ENCODE measurements at regions not wholly inside any gene's neighbourhood (a gene's known extent, or its start where the extent isn't known, plus 50 kb on each side); places are given as distances from the start of the nearest gene placed in this dataset.

- in situ Hi-C loops (cut with HindIII; ENCODE audit: low pct_unique_long_range_greater_than_20kb, low sequenced_read_pairs) = no loop called here
- CTCF ChIA-PET = no interaction called here
- no peaks in the 10 kb centered on the region for H3K36me3 ChIP-seq (ENCODE audit: control insufficient read depth, insufficient read depth, low read length)
- intact Hi-C loops (cut with micrococcal nuclease; ENCODE audit: unreplicated experiment) = no loop called here
- H3K4me1 ChIP-seq (ENCODE audit: control insufficient read depth, insufficient read depth, low read length) = no peaks in the 10 kb centered on the region
- no peak for DNase-seq (ENCODE audit: low read depth, low spot score)
- no peak overlapping the region for H3K27ac ChIP-seq (ENCODE audit: low read length)
- BruUV-seq (replicated peaks) = no TSS peak
- no peaks in the 10 kb centered on the region for H3K9me3 ChIP-seq (ENCODE audit: control insufficient read depth, insufficient read depth, low read depth, low read length)
- H3K27me3 ChIP-seq (ENCODE audit: control insufficient read depth, insufficient read depth, low read length) = no peaks in the 10 kb centered on the region
- no peak for ATAC-seq
- no peak overlapping the region for H3K4me3 ChIP-seq (ENCODE audit: low read depth in 2 of 2, low read length in 2 of 2)
- POLR2A ChIA-PET = no interaction called here
- TF ChIP-seq SIN3A (IDR thresholded peaks at IDR 0.05; ENCODE audit: borderline replicate concordance, insufficient read depth, low read depth, low read length) = no peak
- no peak for TF ChIP-seq POLR2AphosphoS5 (IDR thresholded peaks at IDR 0.05; ENCODE audit: low read depth, low read length)
- no peak for TF ChIP-seq TCF7L2 (IDR thresholded peaks at IDR 0.05; ENCODE audit: low read depth, low read length)
- no peak for TF ChIP-seq REST (IDR thresholded peaks at IDR 0.05; ENCODE audit: insufficient read depth in 1 of 2, low read depth in 2 of 2, low read length in 1 of 2)
- TF ChIP-seq CTCF (IDR thresholded peaks at IDR 0.05) = no peak
These were observed 285.8 kb upstream of the PCSK5 start for GRCh38 chr9:75604661-75605060.

- no peaks in the 10 kb centered on the region for H3K27me3 ChIP-seq (ENCODE audit: control insufficient read depth, insufficient read depth, low read length)
- no peak for ATAC-seq
- in situ Hi-C loops (cut with HindIII; ENCODE audit: low pct_unique_long_range_greater_than_20kb, low sequenced_read_pairs) (no loop called here), intact Hi-C loops (cut with micrococcal nuclease; ENCODE audit: unreplicated experiment) (no loop called here)
- no peak for DNase-seq (ENCODE audit: low read depth, low spot score)
- no TSS peak for BruUV-seq (replicated peaks)
- ChIA-PET POLR2A (no interaction called here), CTCF (no interaction called here)
- no peaks in the 10 kb centered on the region for H3K9me3 ChIP-seq (ENCODE audit: control insufficient read depth, insufficient read depth, low read depth, low read length)
- H3K4me3 ChIP-seq (ENCODE audit: low read depth in 2 of 2, low read length in 2 of 2) = no peak overlapping the region
- H3K36me3 ChIP-seq (ENCODE audit: control insufficient read depth, insufficient read depth, low read length) = no peaks in the 10 kb centered on the region
- TF ChIP-seq POLR2AphosphoS5 (IDR thresholded peaks at IDR 0.05; ENCODE audit: low read depth, low read length) = no peak
- TF ChIP-seq TCF7L2 (IDR thresholded peaks at IDR 0.05; ENCODE audit: low read depth, low read length) = no peak
- TF ChIP-seq REST (IDR thresholded peaks at IDR 0.05; ENCODE audit: insufficient read depth in 1 of 2, low read depth in 2 of 2, low read length in 1 of 2) = no peak
- TF ChIP-seq CTCF (IDR thresholded peaks at IDR 0.05) = no peak
- no peak for TF ChIP-seq SIN3A (IDR thresholded peaks at IDR 0.05; ENCODE audit: borderline replicate concordance, insufficient read depth, low read depth, low read length)
- H3K4me1 ChIP-seq (ENCODE audit: control insufficient read depth, insufficient read depth, low read length) = no peaks in the 10 kb centered on the region
- H3K27ac ChIP-seq (ENCODE audit: low read length) = no peak overlapping the region
These were observed 283.0 kb upstream of the PCSK5 start for GRCh38 chr9:75607521-75607920.
